NCI-H1048 (cell line): ENCODE measurements at regions not wholly inside any gene's neighbourhood (a gene's known extent, or its start where the extent isn't known, plus 50 kb on each side); places are given as distances from the start of the nearest gene placed in this dataset.
"Not testable (repeated sequence)": the region's sequence is repeated elsewhere in the genome, so short reads cannot be mapped to it uniquely, and the experiment has no call there.

Experiments used
- DNase-seq: peaks from one replicate; lab custom pipeline; 2025; lab: John Stamatoyannopoulos, UW

DNA sequence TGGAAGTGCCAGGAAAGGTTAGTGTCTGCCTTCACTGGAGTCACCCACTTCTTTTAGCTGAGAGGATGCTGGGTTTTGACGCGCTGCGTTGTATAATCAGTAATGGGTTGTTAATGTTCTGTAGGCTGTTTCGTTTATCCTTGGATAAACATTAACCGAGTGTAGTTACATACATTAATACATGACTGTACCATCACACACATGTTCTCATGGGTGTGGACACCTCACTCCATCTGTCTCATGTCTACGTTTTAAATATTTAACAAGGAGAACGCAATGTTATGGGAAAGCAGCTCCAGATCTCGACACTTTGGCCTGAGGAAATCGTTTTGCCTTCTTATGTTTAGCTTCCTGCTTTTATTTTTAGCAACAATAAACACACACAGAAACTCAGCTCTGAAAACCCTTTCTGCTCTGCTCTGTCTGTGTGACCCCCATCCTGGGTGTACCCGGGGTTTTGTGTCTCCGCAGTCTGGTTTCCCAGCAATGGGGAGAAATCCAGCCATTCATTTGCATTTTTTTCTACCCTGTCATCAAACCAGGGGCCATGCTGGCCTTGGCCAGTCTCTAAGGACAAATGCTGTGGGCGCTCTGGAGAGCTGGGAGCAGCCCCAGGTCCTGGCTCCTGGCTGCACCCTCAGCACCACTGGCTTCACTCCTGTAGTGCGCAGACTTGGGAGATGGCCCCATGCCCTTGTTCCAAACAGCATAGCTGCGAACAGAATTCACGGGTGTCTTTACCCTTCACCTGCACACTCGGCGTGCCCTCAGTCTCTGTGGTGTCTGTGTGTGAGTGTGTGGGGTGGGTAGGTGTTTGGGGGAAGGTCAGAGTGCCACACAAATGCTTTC is 110.8 kb downstream of the ERMARD start:
- DNase-seq, result no peak

DNA sequence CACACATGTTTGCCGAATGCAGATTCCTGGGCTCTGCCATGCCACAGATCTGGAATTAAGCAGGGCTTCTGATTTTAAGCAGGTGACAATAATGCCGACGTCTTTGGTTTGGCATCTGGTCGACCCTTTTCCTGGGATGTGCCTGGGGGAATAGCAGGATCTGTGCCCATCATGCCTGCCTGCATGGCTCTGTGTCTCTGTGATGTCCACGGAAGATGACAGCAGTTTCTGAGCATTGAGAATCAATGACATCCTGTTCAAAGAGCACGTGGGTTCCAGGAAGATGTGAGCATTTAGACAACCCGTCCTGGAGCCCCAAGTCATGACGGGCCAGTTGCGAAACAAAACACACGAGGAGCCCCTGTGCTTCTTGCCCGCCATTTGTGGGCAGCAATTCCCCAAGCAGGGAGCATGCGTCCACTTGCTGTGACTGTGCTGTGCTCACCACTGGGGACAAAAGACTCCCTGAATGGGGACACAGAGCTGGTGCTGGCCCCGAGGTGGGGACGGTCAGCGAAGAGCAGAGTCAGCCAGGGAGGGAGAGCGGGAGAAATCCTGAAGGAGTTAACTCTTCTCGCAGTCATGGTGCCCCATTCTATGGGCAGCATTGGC is 110.1 kb downstream of the ERMARD start:
- DNase-seq, result no peak

DNA sequence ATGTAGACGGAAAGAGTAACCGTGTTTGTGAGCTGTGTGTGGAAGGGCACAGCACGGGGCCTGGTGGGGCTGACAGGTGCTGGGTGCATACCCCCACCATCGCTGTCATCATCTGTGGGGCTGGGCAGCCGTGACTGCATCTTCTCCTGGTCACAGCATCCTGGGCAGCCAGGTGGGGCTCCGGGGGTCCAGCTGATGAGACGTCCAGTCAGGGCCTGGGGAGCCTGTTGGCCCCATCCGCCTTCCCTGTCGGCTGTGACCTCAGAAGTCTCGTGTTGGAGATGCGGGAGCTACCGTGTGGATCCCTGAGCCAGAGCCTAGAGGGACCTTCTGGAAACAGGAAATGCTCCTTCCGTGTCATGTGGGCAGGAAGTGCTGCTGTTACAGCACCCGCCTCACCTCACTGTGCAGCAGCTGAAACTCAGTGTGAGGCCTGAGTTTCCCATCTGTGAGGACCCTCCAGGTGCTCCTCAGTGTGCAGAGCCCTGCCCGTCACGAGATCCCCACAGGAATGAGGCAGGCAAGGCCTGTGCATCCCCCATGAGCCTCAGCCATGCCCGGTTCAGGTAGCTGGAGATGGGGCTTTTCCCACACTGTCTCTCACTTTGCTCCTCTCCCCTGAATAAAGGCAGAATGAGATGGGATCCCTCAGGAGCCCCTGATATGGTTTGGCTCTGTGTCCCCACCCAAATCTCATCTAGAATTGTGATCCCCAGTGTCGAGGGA is 108.7 kb downstream of the ERMARD start:
- no peak for DNase-seq

DNA sequence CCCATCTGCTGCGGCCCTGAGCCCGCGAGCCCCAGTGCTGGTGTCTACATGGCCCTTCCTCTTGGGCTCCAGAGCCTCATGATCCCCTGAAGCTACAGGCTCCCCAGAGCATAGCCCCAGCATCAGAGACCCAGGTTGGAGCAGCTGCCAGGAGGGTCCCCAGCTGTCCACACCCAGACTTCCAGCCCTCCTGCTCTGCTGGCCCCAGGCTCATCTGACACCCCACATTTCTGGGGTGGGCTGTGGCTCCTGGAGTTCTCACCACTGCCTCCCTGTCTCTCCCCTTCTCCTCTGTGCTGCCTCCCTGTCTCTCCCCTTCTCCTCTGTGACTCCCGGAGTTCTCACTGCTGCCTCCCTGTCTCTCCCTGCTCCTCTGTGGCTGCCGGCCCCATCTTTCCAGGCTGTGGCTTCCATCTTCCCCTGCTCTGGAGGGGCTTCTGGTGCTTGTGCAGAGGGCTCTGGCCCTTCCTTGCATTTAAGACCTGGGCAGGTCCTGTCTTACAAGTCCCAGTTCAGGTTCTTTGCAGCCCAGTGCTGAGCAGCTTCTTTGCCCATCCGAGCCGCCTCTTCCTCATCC is 108.1 kb downstream of the ERMARD start:
- no peak for DNase-seq

DNA sequence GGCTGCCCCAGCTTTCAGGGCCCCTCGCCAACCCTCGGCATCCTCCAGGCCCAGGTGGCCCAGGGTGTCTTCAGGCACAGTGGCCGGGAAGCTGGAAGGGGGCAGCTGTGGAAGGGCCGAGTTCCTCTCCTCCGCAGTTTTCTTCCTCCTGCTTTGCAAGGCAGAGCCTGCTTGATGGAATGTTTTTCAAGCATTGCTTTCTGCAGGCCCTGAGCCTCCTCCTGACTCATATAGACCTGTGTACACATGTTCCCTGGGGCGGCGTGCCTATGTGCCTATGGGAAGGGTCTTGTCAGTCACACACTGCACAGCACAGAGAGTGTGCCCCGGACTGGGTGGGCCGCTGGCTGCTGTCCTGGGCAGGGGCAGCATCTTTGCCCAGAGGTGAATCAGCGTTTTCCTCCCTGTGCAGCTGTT is 107.5 kb downstream of the ERMARD start:
- no peak for DNase-seq

DNA sequence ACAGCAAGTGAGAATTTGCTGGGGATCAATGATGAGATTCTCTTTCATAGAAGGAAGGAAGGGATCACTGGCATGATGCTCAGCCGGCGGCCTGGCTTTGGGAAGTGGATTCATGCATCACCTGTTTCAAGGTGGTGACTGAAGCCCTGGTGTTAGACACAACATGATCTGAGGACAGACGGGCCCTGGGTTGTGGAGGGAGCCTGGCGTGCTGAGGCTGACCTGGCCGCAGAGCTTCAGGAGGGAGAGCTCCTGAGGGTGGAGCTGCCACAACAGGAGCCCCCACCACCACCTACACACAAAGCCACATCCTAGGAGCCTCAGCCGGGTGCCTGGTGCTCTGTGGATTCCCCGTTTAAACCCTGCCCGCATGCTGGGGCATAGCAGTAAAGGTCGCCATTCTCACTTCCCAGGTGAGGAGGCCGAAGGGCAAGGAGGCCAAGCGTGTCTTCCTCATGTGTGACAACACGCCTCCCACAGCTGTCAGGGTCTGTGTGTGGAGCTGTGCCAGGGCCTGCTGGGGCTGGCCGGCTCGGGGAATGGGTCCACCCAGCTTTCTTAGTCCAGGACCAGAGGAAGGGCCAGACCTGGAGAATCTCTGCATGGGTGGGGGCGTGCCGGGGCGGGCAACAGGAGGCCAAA is 107.0 kb downstream of the ERMARD start:
- DNase-seq, result no peak

DNA sequence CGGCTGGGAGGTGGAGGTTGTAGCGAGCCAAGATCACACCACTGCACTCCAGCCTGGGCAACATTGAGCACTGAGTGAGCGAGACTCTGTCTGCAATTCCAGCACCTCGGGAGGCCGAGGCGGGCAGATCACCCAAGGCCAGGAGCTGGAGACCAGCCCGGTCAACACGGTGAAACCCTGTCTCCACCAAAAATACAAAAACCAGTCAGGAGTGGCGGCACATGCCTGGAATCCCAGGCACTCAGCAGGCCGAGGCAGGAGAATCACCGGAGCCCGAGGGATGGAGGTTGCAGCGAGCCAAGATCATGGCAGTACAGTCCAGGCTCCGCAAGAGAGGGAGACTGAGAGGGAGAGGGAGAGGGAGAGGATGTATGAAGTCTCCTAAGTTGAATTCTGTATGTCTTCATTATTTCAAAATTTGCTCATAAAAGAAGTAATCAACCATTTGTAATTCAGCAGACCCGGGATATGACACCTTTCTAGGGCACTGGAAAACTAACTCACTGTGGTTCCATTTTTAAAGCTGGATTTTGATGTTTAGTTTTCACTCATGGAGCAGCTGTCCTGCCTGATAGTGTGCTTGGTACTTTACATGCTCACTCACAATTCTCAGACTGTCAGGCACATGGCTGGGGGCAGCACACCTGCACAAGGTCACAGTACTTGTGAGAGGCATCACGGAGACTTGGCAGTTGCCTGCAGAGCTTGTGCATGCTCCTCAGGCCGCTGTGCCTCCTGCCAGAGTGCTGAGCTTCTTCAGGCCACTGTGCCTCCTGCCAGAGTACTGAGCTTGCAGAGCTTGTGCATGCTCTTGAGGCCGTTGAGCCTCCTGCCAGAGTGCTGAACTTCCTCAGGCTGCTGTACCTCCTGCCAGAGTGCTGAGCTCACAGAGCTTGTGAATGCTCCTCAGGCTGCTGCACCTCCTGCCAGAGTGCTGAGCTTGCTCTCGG is 106.2 kb downstream of the ERMARD start:
- DNase-seq, result no peak

DNA sequence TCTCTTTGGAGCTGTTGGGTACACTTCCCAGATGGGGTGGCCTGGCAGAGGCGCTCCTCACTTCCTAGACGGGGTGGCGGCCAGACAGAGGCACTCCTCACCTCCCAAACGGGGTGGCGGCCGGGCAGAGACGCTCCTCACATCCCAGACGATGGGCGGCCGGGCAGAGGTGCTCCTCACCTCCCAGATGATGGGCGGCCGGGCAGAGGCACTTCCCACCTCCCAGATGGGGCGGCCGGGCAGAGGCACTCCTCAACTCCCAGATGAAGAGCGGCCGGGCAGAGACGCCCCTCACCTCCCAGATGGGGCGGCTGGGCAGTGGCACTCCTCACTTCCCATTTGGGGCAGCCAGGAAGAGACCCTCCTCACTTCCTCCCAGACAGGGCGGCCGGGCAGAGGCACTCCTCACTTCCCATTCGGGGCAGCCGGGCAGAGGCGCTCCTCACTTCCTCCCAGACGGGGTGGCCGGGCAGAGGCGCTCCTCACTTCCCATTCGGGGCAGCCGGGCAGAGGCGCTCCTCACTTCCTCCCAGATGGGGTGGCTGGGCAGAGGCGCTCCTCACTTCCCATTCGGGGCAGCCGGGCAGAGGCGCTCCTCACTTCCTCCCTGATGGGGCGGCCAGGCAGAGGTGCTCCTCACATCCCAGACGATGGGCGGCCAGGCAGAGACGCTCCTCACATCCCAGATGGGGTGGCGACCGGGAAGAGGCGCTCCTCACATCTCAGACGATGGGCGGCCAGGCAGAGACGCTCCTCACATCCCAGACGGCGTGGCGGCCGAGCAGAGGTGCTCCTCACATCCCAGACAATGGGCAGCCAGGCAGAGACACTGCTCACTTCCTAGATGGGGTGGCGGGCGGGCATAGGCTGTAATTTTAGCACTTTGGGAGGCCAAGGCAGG is 105.3 kb downstream of the ERMARD start:
- DNase-seq, result not testable (repeated sequence)

DNA sequence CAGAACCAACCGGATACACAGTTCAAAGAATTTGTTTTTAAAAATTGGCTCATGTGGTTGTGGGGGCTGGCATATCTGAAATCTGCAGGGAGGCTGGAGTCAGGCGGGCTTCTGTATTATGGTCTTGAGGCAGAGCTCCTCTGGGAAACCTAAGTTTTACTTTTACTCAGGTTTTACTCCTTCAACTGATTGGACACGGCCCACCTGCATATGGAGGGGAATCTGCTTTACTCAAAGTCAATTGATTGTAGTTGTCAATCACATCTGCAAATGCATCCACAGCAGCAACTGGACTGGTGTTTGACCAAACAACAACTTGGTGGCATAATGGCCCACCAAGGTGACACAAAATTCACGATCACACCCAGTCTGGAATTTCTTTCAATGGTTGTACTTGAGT is 103.4 kb downstream of the ERMARD start:
- DNase-seq, result no peak

DNA sequence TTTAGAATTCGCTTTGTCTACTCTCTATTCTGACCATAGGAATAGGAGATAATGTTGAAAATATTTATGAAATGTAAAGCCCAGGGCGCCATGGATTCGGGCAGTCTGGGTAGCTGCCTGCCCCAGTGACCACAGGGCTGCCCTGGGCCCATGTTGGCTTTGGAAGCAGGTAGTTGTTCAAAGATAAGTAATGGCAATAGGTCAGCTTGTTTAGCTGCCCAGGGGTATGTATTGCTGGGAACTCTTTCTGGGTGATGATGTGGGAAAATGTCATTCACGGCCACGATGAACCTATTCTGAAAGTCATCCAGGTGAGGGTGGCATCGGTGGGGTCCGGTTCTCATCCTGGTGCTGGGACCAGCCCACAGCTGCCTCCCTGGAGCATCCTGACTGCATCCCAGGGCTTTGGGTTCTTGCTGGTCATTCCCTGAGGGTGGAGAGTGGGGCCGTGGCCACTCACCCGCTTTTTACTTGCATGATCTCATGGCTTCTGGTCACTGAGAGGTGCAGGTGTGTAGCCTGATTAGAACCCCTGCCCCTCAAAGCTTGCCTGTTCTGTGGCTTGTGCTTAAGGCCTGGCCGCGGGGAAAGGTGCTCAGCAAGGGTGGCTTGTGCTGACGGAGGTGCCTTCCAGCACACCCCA is 102.8 kb downstream of the ERMARD start:
- no peak for DNase-seq

DNA sequence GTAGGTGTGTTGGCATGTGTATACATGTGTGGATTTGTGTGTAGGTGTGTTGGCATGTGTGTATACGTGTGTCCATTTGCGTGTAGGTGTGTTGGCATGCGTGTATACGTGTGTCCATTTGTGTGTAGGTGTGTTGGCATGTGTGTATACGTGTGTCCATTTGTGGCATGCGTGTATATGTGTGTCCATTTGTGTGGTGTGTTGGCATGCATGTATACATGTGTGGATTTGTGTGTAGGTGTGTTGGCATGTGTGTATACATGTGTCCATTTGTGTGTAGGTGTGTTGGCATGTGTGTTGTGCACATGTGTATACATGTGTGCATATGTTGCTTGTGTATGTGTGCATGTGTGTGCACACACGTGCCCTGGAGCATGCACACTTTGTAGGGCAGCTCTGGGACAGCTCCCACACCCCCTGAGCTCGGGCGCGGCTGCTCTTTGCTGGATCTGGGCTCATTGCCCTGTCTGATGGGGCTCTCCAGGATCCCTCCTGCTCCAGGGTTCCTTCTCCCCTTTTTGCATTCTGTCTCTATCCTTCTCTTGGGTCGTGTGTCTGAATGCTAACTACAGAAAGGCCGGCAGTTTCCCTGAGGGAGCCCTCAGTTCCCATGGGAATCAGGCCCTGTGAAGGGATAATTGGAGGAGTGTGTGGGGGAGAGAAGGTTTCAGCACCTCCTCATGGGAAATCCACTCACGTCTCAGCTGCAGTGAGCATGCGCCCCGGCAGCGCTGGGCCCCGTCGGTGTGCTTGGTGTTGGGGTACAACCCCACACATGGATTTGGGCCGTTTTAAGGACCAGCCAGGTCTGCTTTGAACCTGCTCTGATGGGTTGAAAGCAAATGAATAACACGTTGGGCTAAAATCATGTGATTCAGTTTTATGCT is 102.0 kb downstream of the ERMARD start:
- no peak for DNase-seq

DNA sequence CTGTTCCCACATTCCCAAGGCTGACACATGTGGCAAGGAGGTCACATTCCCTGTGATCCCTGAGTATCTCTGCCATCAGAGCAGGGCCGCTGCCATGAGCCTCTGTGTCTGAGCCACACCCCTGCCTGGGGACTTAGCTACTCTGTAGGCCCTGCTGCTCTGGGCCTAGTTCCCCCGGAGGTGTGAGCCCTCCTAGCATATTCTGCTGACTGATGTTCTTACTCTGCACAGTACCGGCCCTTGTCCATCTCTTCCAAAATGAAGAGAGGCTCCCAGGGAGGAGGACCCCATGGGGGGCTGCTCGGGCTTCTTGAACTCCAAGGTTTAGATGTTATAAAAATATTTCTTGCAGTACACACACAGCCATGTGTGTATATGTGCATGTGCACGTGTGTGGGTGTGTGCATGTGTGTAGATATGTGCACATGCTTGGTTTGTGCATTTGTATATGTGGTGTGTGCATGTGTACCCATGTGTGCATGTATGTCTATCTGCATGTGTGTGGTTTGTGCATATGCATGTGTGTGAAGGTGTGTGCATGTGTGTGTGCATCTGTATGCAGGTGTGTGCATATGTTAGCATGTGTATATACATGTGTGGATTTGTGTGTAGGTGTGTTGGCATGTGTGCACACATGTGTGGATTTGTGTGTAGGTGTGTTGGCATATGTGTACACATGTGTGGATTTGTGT is 101.2 kb downstream of the ERMARD start:
- no peak for DNase-seq

DNA sequence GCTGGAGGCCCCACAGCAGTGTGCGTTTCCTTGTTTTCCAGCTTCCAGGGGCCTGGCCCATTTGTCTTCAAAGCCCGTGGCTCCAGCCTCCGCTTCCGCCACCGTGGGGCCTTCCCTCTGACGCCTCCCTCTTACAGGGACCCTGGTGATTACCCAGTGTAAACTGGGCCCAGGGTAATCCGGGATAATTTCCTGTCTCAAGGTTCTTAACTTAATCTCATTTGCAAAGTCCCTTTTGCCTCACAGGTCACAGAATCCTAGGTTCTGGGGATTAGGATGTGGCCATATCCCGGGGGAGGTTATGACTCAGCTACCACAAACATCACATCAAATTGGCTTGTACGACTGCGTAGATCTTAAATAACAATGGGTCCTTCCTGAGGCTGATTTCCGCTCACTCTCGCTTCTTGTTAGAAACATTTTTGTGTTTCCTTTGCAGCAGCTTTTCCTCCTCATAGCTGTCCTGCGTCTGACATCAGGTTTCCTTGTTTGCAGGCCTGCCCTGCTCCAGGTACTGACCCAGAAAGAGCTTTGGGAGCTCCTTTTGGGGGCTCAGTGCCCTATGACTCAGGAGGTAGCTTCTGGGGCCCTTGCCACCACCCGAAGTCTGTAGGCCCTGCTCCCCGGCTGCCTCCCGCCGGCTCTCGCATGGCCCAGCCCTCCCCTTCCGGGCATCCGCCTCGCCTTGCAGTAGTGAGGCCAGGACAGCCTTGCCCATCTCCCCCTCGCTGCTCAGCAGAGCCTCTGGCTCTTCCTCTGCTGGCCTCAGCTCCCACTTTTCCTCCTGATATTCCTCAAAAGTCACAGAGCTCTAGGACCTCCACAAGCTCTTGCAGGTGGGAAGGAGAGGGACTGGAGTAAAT is 100.5 kb downstream of the ERMARD start:
- no peak for DNase-seq

DNA sequence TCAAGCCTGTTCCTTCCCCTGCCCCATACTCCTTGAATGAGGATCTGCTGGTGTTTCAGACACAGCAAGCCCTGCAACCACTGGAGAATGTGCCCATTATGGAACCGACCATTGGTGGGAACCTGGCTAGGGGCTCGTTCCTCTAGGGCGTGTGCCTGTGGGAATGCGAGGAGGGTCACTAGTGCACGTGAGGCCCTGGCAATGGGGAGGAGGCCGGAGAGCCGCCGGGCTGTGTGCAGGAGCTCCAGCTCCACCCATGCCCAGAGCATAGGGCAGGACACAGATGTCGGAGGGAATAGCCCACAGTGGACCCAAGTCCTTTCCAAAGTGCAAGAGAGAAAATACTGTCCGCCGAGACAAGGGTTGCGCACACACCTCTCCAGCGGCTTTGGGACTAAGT is 99.3 kb downstream of the ERMARD start:
- DNase-seq, result no peak

DNA sequence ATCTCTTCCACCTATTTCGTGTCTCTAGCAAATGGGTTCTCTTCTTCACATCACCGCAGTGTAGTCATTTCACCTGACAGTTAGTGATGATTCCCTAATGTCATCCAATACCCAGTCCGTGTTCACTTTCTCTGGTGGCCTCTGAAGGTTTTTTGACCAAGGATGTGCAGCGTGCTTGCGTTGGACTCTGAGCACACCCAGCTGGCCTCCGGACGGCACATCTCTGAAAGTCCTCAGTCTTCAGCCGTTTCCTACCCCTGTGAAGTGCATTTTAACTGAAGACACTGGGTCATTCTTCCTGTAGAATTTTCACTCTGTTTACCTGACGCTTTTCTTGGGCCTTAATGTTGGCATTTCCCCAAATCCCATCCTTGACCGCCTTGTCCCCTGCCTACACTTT is 98.7 kb downstream of the ERMARD start:
- DNase-seq, result no peak

DNA sequence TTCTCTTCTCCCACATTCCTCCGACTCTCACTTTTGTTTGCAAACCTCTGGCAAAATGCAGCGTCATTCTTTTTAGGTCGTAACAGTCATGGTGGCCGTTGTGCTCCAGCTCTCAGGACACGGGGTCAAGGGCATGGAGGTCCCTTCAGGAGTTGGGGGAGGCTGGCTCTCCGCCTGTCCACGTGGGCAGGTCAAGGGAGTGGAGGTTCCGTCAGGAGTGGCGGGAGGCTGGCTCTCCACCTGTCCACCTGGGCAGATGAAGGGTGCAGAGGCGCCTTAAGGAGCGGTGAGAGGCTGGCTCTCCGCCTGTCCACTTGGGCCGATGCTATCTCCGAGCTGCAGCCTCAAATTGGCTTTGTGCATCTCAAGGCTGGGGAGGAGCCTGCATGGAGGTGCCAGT is 98.0 kb downstream of the ERMARD start:
- no peak for DNase-seq

DNA sequence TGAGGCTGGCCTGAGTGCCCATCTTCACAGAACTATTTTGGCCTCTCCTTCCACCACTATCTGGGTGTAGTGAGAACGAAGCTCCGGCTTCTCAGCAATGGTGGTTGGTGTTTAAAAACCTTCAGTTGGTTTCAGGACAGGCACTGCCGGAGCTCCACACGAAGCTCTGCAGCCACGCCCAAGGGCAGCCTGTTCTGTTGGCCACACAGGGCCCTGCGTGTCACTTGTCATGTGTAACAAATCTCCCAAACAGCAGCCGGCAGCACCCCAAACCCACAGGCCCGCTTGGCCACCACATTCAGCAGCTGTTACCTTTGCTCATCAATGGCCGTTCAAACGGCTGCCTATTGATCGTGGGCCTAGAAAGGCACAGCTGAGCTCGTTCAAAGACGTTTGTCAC is 97.5 kb downstream of the ERMARD start:
- DNase-seq, result no peak
